ELF-1 (cell line): ENCODE measurements at regions not wholly inside any gene's neighbourhood (a gene's known extent, or its start where the extent isn't known, plus 50 kb on each side); places are given as distances from the start of the nearest gene placed in this dataset.
A peak's percentile ranks its signal among the peaks of the same experiment; 100 is the strongest.

ENCODE experiments used
- DNase-seq: peaks from one replicate; pipeline ENCODE4 v3.0.0-alpha.2; 2016; ENCODE audit warnings: low read depth, low spot score

GRCh38 chr13:112194167-112194530 lies 127.2 kb downstream of the SOX1 start:
- no peak for DNase-seq

DNA sequence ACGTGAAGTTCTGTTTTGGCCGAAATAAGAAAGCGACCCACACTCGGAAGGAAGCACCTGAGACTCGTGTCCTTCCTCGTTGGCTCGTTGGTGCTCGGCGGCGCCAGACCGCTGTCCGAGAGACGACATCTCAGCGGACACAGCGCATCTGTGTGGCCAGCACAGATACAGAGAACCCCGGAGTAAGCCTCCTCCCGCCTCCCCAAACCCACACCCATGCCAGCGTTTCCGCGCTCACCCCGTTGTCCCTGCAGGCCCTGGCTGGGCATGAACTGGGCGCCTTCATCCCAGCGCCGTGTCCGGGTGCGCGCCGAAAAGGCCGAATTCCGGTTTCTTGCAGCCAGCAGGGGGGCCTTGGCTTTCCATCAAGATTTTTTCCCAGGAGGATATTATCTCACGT lies 127.6 kb downstream of the SOX1 start:
- no peak for DNase-seq

DNA sequence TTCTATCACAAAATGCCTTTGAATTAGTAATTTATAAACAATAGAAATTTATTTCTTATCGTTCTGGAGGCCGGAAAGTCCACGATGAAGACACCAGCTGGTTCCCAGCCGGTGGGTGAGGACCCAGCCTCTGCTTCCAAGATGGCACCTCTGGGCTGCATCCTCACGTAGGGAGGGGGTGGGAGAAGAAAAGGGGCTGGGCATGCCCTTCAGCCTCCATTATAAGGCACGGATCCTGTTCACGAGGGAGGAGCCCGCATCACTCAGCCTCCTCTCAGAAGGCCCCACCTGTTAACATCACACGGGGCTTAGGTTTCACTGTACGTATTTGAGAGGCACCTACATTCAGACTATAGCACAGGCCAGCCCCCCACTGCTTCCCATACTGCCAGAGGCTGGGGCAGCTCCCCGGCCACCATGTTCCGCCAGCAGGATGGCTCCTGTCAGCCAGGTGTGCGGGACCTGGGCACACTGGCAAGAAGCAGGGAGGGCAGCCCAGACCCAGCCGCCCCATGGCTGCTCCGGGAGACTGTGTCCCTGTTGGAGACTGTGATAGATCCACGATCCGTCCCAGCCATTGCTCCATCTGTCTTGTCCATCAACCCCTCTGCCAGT lies 131.6 kb downstream of the SOX1 start:
- no peak for DNase-seq

DNA sequence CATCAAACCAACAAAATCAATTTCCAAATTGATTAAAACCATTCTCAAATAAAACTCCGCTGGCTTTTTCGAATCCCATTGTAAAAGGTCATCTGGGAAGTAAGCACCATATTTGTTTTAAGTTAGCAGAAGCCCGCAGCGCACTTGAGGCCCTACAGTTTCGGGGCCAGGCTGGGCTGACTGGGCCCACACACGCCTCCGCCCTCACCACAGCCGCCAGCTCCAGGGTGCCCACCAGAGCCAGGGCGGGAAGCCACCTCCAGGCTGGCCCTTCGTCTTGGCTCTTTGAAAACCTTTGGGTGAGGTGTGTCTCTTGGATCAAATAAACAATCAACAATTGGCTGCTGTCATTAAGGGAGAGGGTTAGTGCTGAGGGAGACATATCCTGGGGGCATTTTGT lies 133.3 kb downstream of the SOX1 start:
- DNase-seq, result no peak

DNA sequence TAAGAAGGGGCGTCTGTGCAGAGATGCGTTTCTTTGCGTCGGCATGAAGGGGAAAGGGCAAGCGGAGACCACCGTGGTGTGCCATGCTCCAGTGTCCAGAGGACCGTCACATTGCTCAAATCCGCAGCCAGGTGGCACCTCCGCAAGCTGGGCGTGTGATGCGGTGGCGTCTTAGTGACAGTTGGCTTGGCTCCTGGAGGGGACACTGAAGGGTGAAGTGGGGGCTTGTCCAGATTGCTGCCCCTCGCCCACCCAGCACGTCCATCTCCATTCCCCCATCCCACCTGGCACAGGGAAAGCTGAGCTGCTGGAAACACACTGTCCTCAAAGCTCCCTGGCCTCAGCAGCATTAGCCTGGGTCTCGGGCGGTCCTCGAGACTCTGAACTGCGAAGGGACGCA lies 135.3 kb downstream of the SOX1 start:
- no peak for DNase-seq

- DNase-seq, result no peak
These were observed 136.0 kb downstream of the SOX1 start for GRCh38 chr13:112202966-112203365.

DNA sequence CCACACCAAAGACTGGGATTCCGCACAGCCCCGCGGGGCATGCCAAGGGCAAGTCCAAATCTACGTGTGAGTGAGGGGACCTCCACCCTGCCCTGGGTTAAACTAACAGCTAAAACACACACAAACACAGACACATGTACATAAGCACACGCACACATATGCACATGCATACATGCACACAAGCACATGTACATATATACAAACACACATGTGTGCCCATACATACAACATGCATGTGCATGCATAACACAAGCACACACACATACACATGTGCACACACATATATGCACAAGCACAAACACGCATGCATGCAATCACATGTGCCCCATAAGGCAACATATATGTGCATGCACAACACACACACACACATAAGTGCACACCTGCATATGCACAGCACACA lies 136.7 kb downstream of the SOX1 start:
- DNase-seq, result no peak

GRCh38 chr13:112204346-112205327 lies 137.7 kb downstream of the SOX1 start:
- peak; percentile 84 for DNase-seq

DNA sequence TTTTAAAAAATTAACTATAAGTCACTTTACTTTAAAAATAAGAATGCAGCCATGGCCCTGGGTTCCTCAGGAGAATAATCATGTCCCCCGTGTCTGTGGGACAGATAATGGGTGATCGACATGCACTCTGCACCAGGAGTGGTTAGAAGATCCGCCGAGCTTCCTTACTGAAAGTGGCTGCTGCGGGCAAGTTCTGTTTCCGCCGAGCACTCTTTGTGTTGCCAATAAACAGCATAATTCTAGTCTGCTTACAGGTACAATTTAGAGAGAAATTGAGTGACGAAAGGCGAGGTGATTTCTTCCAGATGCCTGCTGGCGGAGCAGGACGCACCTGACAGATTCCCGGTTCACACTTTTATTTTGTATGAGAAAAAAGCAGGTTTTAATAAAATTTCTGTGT lies 139.0 kb downstream of the SOX1 start:
- no peak for DNase-seq

DNA sequence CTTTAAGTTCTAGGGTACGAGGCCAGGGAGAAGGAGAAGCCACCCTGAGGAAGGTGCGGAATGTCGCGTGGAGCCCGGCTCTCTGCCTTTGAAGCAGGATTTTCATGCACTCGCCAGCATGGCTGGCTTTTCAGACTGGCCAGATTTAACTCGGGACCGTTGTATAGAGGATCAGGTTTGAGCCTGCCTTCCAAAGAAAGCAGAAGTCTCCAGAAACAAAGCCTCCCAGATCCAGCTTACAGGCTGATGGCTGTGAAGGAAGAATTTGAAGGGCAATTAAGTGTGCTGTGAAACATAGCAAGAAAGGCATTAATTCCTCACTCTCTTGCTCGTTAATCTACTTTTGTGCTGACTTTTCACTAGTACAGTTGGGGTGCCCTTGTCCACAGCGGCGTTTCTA lies 140.2 kb downstream of the SOX1 start:
- DNase-seq, result peak; percentile 23

- DNase-seq, result no peak
These were observed 141.7 kb downstream of the SOX1 start for GRCh38 chr13:112208656-112209055.

- DNase-seq, result no peak
These were observed 142.3 kb downstream of the SOX1 start for GRCh38 chr13:112209266-112209665.

DNA sequence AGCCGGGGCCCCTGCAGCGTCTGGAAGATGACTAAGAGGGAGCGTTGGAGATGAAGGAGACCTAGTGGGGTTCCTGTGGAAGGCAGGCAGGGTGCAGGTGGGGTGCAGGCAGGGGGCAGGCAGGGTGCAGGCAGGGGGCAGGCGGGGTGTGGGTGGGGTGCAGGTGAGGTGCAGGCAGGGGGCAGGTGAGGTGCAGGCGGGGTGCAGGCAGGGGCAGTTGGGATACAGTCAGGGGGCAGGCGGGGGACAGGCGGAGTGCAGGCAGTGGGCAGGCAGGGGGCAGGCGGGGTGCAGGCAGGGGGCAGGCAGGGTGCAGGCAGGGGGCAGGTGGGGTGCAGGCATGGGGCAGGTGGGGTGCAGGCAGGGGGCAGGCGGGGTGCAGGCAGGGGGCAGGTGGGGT lies 142.8 kb downstream of the SOX1 start:
- DNase-seq, result no peak

DNA sequence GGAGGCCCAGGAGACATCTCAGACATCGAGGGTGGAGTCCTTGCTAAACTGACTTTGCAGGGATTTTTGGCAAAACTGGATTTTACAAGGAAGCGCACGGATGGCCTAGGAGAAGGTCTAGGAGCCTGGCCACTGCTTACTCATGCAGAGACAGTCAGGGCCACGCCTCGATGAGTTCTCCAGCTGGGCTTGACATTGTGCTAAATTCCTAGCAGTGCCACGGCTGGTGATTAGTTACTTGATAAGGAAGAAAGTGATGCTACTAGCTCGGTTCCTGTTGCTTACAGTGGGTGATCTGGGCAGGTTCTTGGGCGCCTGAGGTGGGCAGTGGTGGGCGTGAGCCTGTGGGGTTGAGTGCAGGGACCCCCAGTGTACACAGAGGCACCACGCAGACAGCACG lies 143.4 kb downstream of the SOX1 start:
- peak; percentile 63 for DNase-seq

DNA sequence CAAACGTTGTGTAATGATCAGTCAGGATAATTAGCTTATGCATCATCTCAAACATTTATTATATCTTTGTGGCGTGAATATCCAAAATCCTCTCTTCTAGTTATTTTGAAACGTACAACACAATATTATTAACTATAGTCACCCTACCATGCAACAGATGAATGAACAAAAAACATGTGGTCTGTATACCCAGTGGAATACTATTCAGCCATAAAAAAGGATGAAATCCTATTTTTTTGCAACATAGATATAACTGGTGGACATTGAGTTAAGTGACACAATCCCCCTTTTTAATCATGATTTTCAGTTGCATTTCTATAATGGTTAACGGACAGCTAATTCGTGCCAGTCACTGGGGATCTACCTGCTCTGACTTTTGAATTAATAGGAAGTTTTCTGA lies 145.6 kb downstream of the SOX1 start:
- DNase-seq, result no peak

DNA sequence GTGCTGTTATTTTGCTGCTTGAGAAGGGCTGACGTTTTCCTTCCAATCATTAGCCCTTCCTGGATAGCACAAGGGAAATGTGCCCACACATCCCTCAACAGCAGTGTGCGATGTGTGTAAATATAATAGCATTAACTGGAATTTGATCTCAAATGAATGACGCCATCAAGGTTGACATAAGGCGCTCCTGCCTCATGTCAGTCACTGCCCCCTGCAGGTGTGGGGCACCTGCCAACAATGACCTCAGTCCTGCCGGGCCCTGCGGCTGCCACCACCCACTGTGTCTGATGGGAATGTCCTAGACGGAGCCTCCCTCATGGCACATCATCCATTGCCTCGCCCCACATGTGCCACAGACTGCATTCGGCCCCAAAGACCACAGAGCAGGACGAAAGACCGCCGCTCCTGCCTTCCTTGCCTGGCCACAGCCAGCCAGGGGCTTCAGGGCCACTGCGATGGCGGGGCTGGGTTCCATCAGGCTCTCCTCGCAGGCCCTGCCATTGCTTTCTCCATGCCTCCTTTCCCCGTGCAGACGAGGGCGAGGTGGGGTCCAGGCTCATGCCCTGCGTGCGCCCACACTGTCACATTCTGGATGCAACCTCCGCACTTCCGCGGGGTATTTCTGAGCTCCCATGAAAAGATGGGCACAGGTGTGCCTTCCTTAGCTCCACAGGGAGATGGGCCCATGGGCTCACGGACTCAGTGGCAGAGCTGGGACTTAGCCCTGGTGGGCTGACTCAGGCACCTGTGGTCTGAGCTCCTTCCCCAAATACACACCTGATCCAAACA lies 146.7 kb downstream of the SOX1 start:
- DNase-seq, result no peak

DNA sequence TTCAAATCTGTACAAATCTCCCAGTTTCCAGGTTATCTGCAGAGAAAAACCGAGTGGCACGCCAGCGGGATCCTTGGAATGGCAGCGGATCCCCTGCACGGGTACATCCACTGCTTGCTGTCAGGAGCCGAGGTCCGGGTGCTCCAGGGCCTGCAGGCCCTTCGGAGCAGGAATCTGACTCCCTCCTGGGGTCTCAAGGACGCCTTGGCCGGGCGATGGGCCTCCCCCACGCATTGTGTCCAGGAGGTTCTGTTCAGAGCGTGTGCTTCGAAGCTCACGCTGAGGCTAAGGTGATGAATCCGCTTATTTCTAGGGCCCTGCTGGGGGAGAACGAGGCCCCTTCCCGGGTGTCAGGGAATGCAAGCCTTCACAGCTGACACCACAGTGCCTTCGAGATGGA lies 148.9 kb downstream of the SOX1 start:
- DNase-seq, result no peak

DNA sequence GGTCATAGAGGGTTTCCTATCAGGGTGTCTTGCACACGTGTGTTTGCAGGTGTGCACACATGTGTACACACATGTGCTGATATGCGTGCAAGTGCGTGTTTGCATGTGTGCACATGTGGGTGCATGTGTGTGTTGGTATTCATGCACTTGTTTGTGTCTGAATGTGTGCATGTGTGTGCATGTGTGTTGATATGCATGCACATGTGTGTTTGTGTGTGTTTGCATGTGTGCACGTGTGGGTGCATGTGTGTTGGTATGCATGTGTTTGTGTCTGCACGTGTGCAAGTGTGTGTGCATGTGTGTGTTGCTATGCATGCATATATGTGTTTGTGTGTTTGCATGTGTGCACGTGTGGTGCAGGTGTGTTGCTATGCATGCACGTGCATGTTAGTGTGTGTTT lies 150.5 kb downstream of the SOX1 start:
- no peak for DNase-seq

- no peak for DNase-seq
These were observed 151.5 kb downstream of the SOX1 start for GRCh38 chr13:112218416-112218815.

DNA sequence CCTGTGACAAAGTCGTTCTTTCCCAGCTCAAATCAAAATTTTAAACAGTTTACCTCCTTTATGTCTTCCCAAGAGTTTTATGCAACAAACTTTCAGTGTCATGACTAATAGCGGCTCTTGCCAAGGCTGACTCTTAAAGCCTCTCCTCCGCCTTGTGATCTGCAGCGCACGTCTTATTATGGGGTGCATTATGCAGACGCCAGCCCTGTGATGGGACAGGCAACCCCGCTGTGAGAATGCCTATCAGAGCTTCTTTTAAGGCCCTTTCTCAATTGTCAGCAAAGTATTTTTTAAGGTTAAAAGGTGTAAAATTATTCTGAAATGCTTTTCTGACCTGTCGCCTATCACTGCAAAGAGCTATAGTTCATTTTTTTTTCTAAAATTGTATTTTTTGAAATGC lies 152.8 kb downstream of the SOX1 start:
- no peak for DNase-seq

DNA sequence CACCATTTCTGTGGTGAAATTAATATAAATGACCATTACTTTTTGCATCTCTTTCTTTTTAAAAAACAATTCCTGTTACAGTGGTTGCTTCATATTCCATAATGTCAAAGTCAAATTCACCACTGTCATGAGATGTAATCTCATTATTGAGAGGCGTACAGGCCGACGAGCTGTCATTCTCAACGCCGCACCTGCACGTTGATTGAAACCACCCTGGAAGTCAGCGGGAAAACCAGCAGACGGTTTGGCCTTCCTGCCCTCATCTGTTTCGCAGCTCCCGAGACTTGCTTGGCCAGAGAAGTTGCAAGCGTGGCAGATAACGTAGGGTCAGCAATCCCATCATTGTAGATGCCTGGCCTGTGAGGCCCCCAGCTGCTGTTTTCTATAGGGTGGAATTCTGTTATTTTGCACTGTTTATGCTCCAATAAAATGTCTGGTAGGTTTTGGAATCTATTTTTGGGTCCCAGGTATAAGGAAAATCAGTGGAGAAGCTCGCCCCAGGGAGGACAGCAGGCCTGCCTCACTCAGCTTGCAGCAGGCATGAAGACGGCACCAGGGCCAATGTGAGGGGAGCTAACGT lies 153.4 kb downstream of the SOX1 start:
- no peak for DNase-seq

DNA sequence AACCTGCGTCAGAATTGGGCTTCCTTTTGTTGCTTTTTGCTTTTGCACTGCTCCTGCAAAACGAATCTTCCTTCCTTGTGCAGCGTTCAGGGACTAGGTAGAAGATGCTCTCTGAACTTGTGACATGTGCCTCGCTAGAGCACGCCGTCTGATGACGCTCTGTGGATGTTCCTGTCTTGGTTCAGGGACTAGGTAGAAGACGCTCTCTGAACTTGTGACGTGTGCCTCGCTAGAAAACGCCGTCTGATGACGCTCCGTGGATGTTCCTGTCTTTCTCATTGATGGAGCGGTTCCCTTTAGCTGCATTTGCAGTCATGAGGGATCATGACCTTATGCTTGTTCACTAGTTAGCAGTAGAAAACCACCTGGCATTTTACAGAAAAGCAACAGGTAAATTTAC lies 154.0 kb downstream of the SOX1 start:
- DNase-seq, result no peak
